ENCODE measurements at regions not wholly inside any gene's neighbourhood (a gene's known extent, or its start where the extent isn't known, plus 50 kb on each side); places are given as distances from the start of the nearest gene placed in this dataset.

GRCh38 chr2:21356086-21356856 lies 232.5 kb downstream of the TDRD15 start:
- TF ChIP-seq ZNF121 (tag by site-specific recombination; IDR thresholded peaks at IDR 0.05): no peak
- TF ChIP-seq ZNF112 (tag by site-specific recombination; IDR thresholded peaks at IDR 0.05): no peak
- Histone ChIP-seq H3K4me3 (ENCODE audit: low read depth, low read length) (no peak overlapping the region), H3K9me3 (ENCODE audit: control insufficient read depth, insufficient read depth, low read depth, low read length) (no peaks in the 10 kb centered on the region), H3K27ac (ENCODE audit: extremely low read depth, low read depth, low read length) (no peak overlapping the region), H3K4me1 (ENCODE audit: control insufficient read depth, insufficient read depth, low read length) (no peaks in the 10 kb centered on the region), H3K36me3 (ENCODE audit: control insufficient read depth in 2 of 2, insufficient read depth in 1 of 2, low read length in 2 of 2) (no peaks in the 10 kb centered on the region)
- ChIA-PET CTCF (no interaction called here), POLR2A (no interaction called here)

- no peak overlapping the region for H3K27ac ChIP-seq (ENCODE audit: extremely low read depth, low read depth, low read length)
- ChIA-PET POLR2A (no interaction called here), CTCF (no interaction called here)
- no peaks in the 10 kb centered on the region for H3K9me3 ChIP-seq (ENCODE audit: control insufficient read depth, insufficient read depth, low read depth, low read length)
- no peaks in the 10 kb centered on the region for H3K36me3 ChIP-seq (ENCODE audit: control insufficient read depth in 2 of 2, insufficient read depth in 1 of 2, low read length in 2 of 2)
- no peaks in the 10 kb centered on the region for H3K4me1 ChIP-seq (ENCODE audit: control insufficient read depth, insufficient read depth, low read length)
- H3K4me3 ChIP-seq (ENCODE audit: low read depth, low read length): no peak overlapping the region
- TF ChIP-seq SALL2 (tag by site-specific recombination; IDR thresholded peaks at IDR 0.05; ENCODE audit: borderline replicate concordance) (no peak), ZNF426 (tag by site-specific recombination; IDR thresholded peaks at IDR 0.05) (no peak), ZNF571 (tag by site-specific recombination; IDR thresholded peaks at IDR 0.05) (no peak), IKZF3 (tag by site-specific recombination; IDR thresholded peaks at IDR 0.05) (no peak), ZNF174 (tag by site-specific recombination; IDR thresholded peaks at IDR 0.05) (no peak), ZSCAN30 (tag by site-specific recombination; IDR thresholded peaks at IDR 0.05) (no peak), ZNF561 (tag by site-specific recombination; IDR thresholded peaks at IDR 0.05; ENCODE audit: borderline replicate concordance) (no peak), GLI2 (tag by site-specific recombination; IDR thresholded peaks at IDR 0.05; ENCODE audit: borderline replicate concordance, low read depth) (no peak), PRDM10 (tag by site-specific recombination; IDR thresholded peaks at IDR 0.05) (no peak), OSR2 (tag by site-specific recombination; IDR thresholded peaks at IDR 0.05) (no peak), AEBP2 (tag by site-specific recombination; IDR thresholded peaks at IDR 0.05; ENCODE audit: borderline replicate concordance) (no peak), ZNF184 (tag by site-specific recombination; IDR thresholded peaks at IDR 0.05) (no peak), ZBTB21 (tag by site-specific recombination; IDR thresholded peaks at IDR 0.05) (no peak), ZNF433 (tag by site-specific recombination; IDR thresholded peaks at IDR 0.05; ENCODE audit: low read depth) (no peak), OVOL3 (tag by site-specific recombination; IDR thresholded peaks at IDR 0.05) (no peak), ZBTB8A (tag by site-specific recombination; IDR thresholded peaks at IDR 0.05) (no peak)
These were observed 233.1 kb downstream of the TDRD15 start for GRCh38 chr2:21356857-21357255.

Measured in HEK293 (cell line).